Transverse colon (tissue), 3 donors: ENCODE measurements at regions not wholly inside any gene's neighbourhood (a gene's known extent, or its start where the extent isn't known, plus 50 kb on each side); places are given as distances from the start of the nearest gene placed in this dataset.

Source experiments
- EP300 ChIP-seq: sonication (generic); formaldehyde crosslinking; IDR thresholded peaks from one replicate; pipeline ENCODE4 v1.6.1; 2017; ENCODE audit warnings: antibody characterized with exemption, low read depth
- POLR2A ChIP-seq: fragments of 450-650 bp; IDR thresholded peaks from one replicate; pipeline ENCODE4 v1.6.1; 2016; ENCODE audit warnings: antibody characterized with exemption, mild to moderate bottlenecking, moderate library complexity
- TF ChIP-seq, protein P1 (sequence below), 5 experiments: fragments of 200-600 bp in 3 of 5; fragments of 450-650 bp in 2 of 5; sonication (generic) in 3 of 5; IDR thresholded peaks; 1 replicate in 2 of 5; 2 replicates in 3 of 5; pipeline ENCODE4 v1.5.1; 2016 to 2017; ENCODE audit warnings: antibody characterized with exemption in 5 of 5, inconsistent platforms in 3 of 5, mild to moderate bottlenecking in 2 of 5, moderate library complexity in 1 of 5

- TF ChIP-seq, protein P1, sequence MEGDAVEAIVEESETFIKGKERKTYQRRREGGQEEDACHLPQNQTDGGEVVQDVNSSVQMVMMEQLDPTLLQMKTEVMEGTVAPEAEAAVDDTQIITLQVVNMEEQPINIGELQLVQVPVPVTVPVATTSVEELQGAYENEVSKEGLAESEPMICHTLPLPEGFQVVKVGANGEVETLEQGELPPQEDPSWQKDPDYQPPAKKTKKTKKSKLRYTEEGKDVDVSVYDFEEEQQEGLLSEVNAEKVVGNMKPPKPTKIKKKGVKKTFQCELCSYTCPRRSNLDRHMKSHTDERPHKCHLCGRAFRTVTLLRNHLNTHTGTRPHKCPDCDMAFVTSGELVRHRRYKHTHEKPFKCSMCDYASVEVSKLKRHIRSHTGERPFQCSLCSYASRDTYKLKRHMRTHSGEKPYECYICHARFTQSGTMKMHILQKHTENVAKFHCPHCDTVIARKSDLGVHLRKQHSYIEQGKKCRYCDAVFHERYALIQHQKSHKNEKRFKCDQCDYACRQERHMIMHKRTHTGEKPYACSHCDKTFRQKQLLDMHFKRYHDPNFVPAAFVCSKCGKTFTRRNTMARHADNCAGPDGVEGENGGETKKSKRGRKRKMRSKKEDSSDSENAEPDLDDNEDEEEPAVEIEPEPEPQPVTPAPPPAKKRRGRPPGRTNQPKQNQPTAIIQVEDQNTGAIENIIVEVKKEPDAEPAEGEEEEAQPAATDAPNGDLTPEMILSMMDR (IDR thresholded peaks at IDR 0.05) = no peak
- TF ChIP-seq POLR2A (no peak), EP300 (no peak)
These were observed 100.5 kb downstream of the CYB561 start for GRCh38 chr17:63345611-63346010.
